ENCODE measurements at regions not wholly inside any gene's neighbourhood (a gene's known extent, or its start where the extent isn't known, plus 50 kb on each side); places are given as distances from the start of the nearest gene placed in this dataset.

DNA sequence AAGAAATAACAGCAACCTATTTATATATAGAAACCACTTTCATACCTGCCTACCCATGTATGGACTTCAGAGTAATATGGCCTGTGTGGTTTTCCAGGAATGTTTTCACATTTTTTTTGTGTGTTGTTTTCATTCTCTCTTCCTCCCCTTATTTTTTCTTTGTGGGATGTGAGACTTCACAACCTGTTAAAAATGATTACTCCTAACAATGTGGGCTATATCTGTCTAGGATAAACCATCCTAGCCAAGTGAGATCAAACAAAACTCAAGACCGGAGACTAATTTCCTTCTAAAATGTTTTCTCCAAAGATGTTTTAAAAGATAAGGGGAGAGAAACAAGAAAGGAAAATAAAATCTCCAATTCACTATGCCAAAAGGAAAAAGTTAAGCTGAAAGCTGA is 106.1 kb upstream of the DIPK2B start:
- ATAC-seq = no peak
- ChIA-PET CTCF (no interaction called here), POLR2A (no interaction called here)
- DNase-seq (ENCODE audit: low read depth, low spot score) = no peak
- in situ Hi-C loops (cut with HindIII; ENCODE audit: low pct_unique_long_range_greater_than_20kb, low sequenced_read_pairs) (no loop called here), intact Hi-C loops (cut with micrococcal nuclease; ENCODE audit: unreplicated experiment) (no loop called here)
- no TSS peak for BruUV-seq (replicated peaks)
- no peaks in the 10 kb centered on the region for H3K9me3 ChIP-seq (ENCODE audit: control insufficient read depth, insufficient read depth, low read depth, low read length)
- TF ChIP-seq TCF7L2 (IDR thresholded peaks at IDR 0.05; ENCODE audit: low read depth, low read length) (no peak), POLR2AphosphoS5 (IDR thresholded peaks at IDR 0.05; ENCODE audit: low read depth, low read length) (no peak), SIN3A (IDR thresholded peaks at IDR 0.05; ENCODE audit: borderline replicate concordance, insufficient read depth, low read depth, low read length) (no peak)
- TF ChIP-seq, protein P1, sequence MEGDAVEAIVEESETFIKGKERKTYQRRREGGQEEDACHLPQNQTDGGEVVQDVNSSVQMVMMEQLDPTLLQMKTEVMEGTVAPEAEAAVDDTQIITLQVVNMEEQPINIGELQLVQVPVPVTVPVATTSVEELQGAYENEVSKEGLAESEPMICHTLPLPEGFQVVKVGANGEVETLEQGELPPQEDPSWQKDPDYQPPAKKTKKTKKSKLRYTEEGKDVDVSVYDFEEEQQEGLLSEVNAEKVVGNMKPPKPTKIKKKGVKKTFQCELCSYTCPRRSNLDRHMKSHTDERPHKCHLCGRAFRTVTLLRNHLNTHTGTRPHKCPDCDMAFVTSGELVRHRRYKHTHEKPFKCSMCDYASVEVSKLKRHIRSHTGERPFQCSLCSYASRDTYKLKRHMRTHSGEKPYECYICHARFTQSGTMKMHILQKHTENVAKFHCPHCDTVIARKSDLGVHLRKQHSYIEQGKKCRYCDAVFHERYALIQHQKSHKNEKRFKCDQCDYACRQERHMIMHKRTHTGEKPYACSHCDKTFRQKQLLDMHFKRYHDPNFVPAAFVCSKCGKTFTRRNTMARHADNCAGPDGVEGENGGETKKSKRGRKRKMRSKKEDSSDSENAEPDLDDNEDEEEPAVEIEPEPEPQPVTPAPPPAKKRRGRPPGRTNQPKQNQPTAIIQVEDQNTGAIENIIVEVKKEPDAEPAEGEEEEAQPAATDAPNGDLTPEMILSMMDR (IDR thresholded peaks at IDR 0.05) = no peak
- TF ChIP-seq, protein P2, sequence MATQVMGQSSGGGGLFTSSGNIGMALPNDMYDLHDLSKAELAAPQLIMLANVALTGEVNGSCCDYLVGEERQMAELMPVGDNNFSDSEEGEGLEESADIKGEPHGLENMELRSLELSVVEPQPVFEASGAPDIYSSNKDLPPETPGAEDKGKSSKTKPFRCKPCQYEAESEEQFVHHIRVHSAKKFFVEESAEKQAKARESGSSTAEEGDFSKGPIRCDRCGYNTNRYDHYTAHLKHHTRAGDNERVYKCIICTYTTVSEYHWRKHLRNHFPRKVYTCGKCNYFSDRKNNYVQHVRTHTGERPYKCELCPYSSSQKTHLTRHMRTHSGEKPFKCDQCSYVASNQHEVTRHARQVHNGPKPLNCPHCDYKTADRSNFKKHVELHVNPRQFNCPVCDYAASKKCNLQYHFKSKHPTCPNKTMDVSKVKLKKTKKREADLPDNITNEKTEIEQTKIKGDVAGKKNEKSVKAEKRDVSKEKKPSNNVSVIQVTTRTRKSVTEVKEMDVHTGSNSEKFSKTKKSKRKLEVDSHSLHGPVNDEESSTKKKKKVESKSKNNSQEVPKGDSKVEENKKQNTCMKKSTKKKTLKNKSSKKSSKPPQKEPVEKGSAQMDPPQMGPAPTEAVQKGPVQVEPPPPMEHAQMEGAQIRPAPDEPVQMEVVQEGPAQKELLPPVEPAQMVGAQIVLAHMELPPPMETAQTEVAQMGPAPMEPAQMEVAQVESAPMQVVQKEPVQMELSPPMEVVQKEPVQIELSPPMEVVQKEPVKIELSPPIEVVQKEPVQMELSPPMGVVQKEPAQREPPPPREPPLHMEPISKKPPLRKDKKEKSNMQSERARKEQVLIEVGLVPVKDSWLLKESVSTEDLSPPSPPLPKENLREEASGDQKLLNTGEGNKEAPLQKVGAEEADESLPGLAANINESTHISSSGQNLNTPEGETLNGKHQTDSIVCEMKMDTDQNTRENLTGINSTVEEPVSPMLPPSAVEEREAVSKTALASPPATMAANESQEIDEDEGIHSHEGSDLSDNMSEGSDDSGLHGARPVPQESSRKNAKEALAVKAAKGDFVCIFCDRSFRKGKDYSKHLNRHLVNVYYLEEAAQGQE (IDR thresholded peaks at IDR 0.05; ENCODE audit: insufficient read depth in 1 of 2, low read depth in 2 of 2, low read length in 1 of 2) = no peak
- H3K4me3 ChIP-seq (ENCODE audit: low read depth in 2 of 2, low read length in 2 of 2) = no peak overlapping the region
- no peaks in the 10 kb centered on the region for H3K36me3 ChIP-seq (ENCODE audit: control insufficient read depth, insufficient read depth, low read length)
- H3K27ac ChIP-seq (ENCODE audit: low read length) = no peak overlapping the region
- H3K4me1 ChIP-seq (ENCODE audit: control insufficient read depth, insufficient read depth, low read length) = no peaks in the 10 kb centered on the region
- no peaks in the 10 kb centered on the region for H3K27me3 ChIP-seq (ENCODE audit: control insufficient read depth, insufficient read depth, low read length)

DNA sequence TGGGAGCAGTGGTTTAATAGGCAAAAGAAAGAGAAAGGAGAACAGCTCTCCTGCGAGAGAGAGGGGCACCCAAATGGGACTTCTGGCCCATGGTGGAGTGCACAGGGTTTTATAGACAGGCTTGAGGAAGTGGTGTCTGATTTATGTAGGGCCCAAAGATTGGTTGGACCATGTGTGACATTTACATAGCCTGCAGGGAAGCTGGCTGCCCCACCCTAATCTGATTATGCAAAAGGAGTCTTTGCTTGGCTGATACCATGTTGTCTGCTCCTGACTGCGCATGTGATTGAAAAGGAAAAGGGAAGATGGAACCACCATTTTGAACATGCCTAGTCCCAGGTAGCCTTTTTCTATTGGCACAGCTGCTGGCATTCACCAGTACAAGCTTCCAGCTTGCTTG is 100.0 kb upstream of the DIPK2B start:
- Histone ChIP-seq H3K4me1 (ENCODE audit: control insufficient read depth, insufficient read depth, low read length) (no peaks in the 10 kb centered on the region), H3K4me3 (ENCODE audit: low read depth in 2 of 2, low read length in 2 of 2) (no peak overlapping the region), H3K9me3 (ENCODE audit: control insufficient read depth, insufficient read depth, low read depth, low read length) (no peaks in the 10 kb centered on the region), H3K27ac (ENCODE audit: low read length) (no peak overlapping the region), H3K27me3 (ENCODE audit: control insufficient read depth, insufficient read depth, low read length) (no peaks in the 10 kb centered on the region), H3K36me3 (ENCODE audit: control insufficient read depth, insufficient read depth, low read length) (no peaks in the 10 kb centered on the region)
- ChIA-PET CTCF (no interaction called here), POLR2A (interaction anchor here (0.6 kb wide), 1 partner anchor 15 kb away, joined by 17 read pairs; no protein-coding TSS in a partner anchor)
- ATAC-seq = no peak
- in situ Hi-C loops (cut with HindIII; ENCODE audit: low pct_unique_long_range_greater_than_20kb, low sequenced_read_pairs) = no loop called here
- no peak for DNase-seq (ENCODE audit: low read depth, low spot score)
- intact Hi-C loops (cut with micrococcal nuclease; ENCODE audit: unreplicated experiment) = no loop called here
- BruUV-seq (replicated peaks) = no TSS peak
- TF ChIP-seq TCF7L2 (IDR thresholded peaks at IDR 0.05; ENCODE audit: low read depth, low read length) = no peak
- TF ChIP-seq SIN3A (IDR thresholded peaks at IDR 0.05; ENCODE audit: borderline replicate concordance, insufficient read depth, low read depth, low read length) = no peak
- TF ChIP-seq, protein P2 (IDR thresholded peaks at IDR 0.05; ENCODE audit: insufficient read depth in 1 of 2, low read depth in 2 of 2, low read length in 1 of 2) = no peak
- TF ChIP-seq POLR2AphosphoS5 (IDR thresholded peaks at IDR 0.05; ENCODE audit: low read depth, low read length) = no peak
- TF ChIP-seq, protein P1 (IDR thresholded peaks at IDR 0.05) = no peak

Data from Panc1 (cell line).